GM18907 (cell line): ENCODE measurements at regions not wholly inside any gene's neighbourhood (a gene's known extent, or its start where the extent isn't known, plus 50 kb on each side); places are given as distances from the start of the nearest gene placed in this dataset.

ENCODE experiments used
- ATAC-seq: cut with Tn5 transposase; IDR thresholded peaks from one replicate; pipeline ENCODE4 v1.9.1; 2021; ENCODE audit warnings: mild to moderate bottlenecking, moderate library complexity; ENCODE audit not compliant: unreplicated experiment

DNA sequence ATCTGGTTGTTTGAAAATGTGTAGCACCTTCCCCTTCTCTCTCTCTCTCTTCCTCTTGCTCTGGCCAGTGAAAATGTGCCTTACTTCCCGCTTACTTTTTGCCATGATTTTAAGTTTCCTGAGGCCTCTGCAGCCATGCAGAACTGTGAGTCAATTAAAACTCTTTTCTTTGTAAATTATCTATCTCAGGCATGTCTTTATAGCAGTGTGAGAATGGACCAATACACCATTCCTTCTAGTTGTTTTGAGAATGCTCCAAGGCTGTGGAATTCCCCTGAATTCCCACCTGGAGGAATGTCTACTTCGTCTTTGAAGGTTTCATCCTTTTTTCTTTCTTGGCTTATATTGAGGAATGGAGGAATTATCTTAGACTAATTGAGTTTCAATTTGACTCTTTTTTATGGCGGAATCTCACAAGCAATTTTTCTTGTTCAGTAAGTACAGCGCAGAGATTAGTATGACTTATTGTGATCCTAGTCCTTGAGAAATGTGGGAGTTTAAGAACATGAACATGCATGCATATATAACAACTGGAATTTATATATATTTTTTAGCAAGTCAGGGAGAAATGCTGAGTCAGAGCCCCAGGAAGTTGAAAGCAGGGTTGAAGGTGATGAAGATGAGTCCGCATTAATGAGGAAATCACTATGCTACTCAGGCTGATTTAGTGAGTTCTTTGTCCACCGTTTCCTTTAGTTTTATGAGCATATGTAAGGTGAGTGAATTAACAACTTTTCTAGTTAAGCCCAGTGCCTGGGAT lies 488.1 kb upstream of the ADAMTS16 start:
- no peak for ATAC-seq

- no peak for ATAC-seq
These were observed 486.7 kb upstream of the ADAMTS16 start for GRCh38 chr5:4653475-4653874.

- no peak for ATAC-seq
These were observed 480.3 kb upstream of the ADAMTS16 start for GRCh38 chr5:4659851-4660250.

DNA sequence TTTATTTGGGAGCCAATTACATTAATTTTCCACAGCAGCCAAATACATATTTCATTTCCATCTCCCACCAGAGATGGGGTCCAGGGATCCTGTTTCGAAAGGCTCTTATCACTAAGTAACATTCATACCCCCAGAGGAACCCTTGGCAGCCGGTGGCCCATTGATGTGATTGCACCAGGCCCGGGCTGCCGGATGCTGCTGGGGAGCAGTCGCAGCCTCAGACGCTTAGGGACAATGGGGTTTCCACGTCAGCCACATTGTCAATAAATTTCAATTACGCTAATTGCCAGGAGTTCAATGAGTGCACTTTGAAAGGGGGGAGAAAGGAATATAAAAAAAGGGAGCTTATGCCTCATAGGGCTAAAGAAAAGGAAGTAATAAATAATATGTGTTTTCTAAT lies 478.8 kb upstream of the ADAMTS16 start:
- ATAC-seq: no peak

DNA sequence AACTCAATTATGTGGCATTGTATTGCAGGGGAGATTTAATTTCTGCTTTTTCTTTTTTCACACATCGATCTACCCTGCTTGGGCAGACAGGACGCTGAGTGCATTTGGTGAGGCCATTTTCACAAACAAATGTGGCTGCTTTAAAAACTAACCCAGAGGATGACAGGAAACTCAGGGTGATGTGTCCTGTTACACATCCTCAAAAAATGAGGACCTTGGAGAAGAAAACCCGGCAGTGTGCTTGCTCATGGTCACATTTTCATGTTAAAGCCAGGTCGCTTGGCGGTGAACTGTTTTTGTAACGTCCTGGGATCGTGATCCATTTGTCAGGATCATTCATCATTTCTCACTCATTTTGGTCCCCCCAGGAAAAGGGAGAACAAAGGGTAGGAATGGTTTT lies 478.3 kb upstream of the ADAMTS16 start:
- ATAC-seq: no peak

DNA sequence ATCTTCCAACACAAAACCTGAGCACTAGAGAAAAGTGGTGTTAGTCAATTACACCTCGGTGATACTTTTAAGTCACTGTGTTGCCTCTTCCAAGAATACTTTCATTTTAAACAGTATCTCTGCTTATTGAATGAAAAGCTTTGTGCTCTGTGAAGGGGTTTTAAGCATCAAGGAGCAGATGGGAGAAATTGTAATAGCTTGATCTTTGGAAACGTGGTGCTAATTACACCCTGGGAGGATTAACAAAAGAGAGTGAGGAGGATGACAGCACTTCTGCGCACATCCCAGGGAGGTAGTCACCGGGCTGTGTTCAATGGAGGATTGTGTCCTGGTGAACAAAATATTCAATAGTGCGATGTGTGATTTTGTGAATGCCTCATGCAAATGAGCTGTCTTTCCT lies 477.4 kb upstream of the ADAMTS16 start:
- ATAC-seq: no peak

- ATAC-seq: no peak
These were observed 474.2 kb upstream of the ADAMTS16 start for GRCh38 chr5:4665911-4666310.

DNA sequence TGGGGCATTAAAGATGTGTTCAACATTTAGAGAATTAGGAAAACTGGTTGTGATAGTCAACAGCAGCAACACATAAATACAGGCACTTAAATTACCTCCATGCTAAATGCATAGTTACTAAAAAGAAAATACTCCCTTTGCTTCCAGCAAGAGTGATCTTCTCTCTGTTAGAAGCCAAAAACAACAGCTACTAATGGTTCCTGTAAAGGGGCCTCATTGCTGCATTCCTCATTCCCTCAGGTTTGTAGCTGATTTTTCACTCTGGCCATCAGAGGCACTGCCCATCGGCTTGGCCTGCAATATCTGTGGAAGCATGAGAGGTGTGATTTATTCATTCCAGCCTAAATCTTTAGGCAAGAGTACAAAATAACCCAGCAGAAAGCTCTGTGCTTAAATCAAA lies 466.0 kb upstream of the ADAMTS16 start:
- no peak for ATAC-seq

- ATAC-seq: no peak
These were observed 463.2 kb upstream of the ADAMTS16 start for GRCh38 chr5:4676934-4677333.

- ATAC-seq: no peak
These were observed 455.2 kb upstream of the ADAMTS16 start for GRCh38 chr5:4684946-4685345.

DNA sequence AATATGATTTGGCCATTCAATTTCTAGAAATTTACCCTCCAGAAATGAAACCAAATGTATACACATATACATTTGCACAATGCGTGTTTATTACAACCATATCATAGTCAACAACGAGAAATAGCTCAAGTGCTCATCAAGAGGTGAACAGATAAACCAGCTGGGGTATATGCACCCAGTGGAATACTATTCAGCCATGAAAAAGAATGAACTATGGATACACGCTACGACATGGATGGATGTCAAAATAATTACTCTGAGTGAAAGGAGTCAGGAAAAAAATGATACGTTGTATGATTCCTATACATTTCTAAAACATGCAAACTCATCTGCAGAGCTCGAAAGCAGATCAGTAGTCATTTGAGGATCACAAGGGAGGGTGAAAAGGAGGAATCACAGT lies 441.5 kb upstream of the ADAMTS16 start:
- no peak for ATAC-seq

DNA sequence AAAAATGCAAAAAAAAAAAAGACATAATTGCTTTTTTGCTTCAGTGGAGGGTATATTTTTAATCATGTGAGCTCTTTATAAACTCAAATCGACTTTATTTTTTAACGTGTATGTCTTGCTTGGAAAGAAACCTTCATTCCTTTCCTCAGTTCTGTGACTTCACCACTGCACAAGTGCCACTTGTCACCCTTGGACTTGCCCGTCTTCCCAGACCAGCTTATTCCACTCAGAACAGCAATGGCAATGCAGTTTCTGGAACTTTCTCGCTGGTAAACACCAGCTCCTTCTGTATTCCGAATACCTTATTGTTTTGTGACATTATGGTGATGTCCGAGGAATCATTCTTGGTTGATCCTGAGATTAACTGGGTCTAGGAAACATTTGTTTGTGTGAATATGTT lies 440.5 kb upstream of the ADAMTS16 start:
- no peak for ATAC-seq

DNA sequence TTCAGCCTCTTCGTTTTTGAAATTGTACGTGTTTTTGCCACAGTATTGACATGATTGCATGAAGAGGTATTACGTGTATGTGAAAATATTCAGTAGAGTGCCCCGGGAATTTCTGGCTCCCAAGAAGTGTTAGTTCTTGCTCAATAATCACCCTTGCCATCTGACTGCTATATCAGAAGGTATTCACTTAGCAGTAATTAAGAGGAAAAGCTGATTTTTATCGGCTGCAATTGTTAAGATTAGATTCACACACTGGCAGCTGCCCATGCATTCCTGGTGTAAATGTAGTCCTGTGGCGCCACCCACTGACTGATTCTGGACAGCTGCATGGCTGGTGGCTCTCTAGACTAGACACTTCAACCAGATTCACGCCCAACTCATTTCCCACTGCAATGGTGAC lies 440.1 kb upstream of the ADAMTS16 start:
- no peak for ATAC-seq

- no peak for ATAC-seq
These were observed 439.3 kb upstream of the ADAMTS16 start for GRCh38 chr5:4700871-4701270.

DNA sequence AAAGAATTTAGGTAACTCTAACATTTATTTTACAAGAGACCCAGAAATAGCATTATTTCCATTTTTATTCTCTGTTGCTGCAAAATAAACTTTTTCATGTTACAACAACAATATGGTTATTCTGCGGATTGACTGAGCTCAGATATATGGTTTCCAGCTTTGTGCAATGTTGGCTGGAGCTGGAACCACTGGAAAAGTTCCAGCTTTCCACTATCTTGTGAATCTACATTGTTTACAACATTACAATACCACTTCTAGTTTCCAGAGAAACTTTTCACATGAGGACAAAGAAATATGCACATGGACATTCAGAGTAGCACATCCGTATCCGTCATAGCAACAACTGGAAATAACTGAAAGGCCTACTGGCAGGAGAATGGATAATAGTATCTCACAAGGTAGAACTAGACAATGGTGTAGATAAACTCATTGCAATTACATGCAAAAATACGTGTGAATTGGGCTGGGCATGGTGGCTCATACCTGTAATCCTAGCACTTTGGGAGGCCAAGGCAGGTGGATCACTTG lies 436.1 kb upstream of the ADAMTS16 start:
- no peak for ATAC-seq

DNA sequence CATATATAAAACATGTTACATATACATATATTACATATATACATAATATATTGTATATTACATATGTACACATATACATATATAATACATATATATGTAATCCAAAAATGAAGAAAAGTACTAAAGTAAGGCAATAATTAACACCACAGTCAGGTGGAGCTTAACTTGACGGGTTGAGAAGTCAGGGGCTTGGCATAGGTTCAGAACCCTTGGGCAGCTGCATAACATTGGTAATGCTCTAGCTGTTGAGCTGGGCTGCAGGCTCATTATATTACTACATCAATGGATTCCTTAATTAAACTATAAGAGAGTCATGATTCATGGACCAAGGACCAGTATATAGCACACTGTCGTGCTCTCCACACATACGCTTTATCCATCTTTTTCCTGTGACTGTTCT lies 435.2 kb upstream of the ADAMTS16 start:
- ATAC-seq: no peak

DNA sequence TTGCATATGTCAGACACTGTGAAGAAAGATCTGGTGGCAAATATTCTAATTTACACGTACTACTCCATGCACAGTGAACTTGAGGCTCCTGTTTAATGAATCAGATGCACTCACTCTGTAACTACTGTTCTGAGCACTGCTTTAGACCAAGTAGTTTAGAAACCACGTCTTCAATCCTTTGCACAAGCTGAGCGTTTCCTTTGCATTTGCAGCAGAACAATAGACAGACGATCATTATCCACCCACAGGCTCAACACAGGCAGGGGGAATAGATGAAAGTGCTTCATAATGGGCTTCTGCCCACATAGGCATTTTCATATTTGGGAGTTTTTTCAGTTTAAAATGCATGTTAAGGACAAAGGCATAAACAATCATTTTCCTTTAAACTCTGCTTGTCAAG lies 423.3 kb upstream of the ADAMTS16 start:
- no peak for ATAC-seq

DNA sequence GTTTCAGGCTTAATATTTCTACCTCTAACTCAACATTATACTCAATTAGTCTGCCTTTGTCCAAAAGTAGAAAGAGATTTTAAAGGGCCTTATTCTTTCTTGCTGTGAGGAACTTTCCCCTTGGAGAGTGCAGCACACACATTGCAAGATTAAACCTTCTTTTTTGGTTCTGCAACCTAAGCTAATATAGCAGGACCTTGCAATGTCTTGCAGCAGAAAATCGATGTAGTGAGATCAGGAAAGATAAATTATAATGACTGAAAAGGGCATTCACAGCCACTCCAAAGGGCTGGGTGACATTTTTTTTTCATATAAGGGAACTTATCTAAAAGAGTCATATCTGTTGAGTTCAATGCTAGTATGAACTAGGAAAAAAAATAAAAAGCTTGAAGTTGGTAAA lies 422.7 kb upstream of the ADAMTS16 start:
- no peak for ATAC-seq

DNA sequence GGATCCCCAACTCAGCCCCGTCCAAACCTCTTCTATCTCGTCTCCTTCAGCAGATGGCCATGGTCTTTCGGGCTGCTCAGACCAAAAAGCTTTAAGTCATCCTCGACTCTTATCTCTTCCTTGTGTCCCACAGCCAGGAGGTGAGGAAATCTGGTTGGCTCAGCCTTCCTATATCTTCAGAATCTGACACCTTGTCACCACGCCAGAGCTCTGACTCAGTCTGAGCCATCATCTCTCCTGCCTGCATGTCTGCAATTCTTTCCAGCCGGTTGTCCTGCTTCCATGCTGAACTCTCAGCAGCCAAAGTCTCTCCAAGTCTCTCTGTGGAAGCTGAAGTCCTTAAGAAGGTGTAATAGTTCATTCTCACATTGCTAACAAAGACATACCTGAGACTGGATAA lies 419.3 kb upstream of the ADAMTS16 start:
- no peak for ATAC-seq

DNA sequence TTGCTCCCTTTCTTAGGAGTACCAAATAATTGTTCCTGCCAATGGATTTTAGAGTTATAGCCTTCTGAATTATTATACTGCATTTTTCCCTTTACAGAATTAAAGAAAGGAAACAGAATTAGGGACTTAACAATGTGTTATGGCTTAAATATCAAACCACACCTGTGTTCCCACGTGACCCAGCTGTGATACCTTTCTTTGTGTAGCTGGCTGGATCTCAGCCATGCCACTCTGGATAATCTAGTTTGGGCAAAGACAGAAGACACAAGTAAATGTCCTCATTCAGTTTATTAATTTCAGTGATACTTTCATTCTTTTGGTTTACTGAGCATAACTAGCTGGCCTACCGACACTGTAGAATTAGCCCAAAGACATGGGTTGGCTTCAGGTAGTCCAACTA lies 417.2 kb upstream of the ADAMTS16 start:
- ATAC-seq: no peak

DNA sequence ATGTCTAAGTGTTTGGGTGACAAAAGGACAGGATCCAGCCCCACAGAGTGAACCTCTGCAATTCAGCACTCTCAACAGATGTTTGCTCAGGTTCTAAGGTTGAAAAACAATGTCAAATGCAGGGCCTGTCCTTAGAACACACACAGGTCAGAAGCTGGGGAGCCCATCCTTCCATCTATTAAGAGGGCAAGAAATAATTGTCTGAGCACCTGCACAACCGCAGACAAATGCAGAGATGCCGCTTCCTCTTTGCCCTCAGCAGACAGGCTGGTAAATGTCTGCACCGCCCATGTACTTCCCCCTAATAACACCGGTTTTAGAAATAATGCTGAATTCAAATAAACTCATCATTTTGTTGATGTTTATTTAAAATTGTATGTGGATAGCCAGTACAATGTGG lies 414.5 kb upstream of the ADAMTS16 start:
- ATAC-seq: no peak

DNA sequence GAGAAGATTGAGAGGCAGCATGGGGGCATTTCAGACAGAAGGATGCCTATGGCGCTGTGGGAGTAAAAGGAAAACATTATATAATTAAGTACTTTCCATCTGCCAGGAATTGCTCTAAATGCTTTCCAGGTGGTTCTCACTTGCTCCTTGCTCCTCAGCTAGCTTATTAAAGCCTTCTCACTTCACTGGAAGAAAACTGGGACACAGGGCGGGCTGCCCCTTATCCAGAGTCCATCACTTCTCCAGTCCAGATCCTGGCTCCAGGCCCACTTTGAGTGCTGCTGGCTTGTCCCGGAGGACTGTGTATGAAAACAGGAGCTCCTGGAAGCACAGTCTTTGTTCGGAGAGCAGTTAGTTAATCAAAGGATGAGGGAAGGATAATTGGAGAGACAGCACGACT lies 409.9 kb upstream of the ADAMTS16 start:
- ATAC-seq: no peak

DNA sequence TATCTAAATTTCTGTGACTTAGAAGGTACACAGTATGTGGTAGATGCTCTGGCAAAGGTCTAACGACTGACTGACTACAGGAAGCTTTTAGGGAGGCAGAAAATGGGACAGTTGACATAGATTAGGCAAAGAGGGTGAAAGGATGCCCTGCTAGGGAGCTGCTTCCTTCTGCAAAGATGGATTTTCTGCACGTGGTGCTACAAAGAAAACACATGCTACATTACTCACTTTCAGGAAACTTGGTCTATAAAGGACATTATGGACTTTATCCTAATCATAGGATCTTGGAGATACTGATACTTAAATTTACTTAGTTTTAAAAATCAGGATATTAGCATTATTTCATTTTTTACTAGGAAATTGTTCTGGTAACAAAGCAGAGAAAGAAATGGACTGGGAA lies 405.8 kb upstream of the ADAMTS16 start:
- ATAC-seq: no peak
